Caco-2 (cell line): ENCODE measurements at regions not wholly inside any gene's neighbourhood (a gene's known extent, or its start where the extent isn't known, plus 50 kb on each side); places are given as distances from the start of the nearest gene placed in this dataset.
"Not testable (repeated sequence)": the region's sequence is repeated elsewhere in the genome, so short reads cannot be mapped to it uniquely, and the experiment has no call there.

Source experiments
- BruUV-seq: library from RNA; stranded (reverse); fragments of 400-500 nt; replicated peaks from 2 replicates; lab custom pipeline; 2021; lab: Mats Ljungman, UMichigan
- CTCF ChIA-PET: fragments of 300-600 bp; sonication (Branson Sonifier 250); formaldehyde crosslinking; loops from one replicate; lab custom pipeline; 2022; ENCODE audit warnings: antibody characterized with exemption; lab: Charles Lee
- POLR2A ChIA-PET: fragments of 300-600 bp; sonication (Branson Sonifier 250); formaldehyde crosslinking; loops from one replicate; lab custom pipeline; 2022; ENCODE audit warnings: antibody characterized with exemption; lab: Charles Lee
- DNase-seq, 2 experiments: peaks; one replicate each; pipeline versions ENCODE4 v3.0.0 to v3.0.0-alpha.2; 2020 to 2022
- H3K27me3 ChIP-seq: replicated peaks from 2 replicates; pipeline ENCODE4 v1.6.0; 2011; ENCODE audit warnings: low read length; ENCODE audit not compliant: control insufficient read depth, insufficient read depth
- H3K36me3 ChIP-seq: 2 replicates; pipeline ENCODE4 v1.5.1; 2011; ENCODE audit warnings: low read length; ENCODE audit not compliant: control insufficient read depth, insufficient read depth
- H3K4me1 ChIP-seq: fragments of 250-450 bp; sonication (Bioruptor Pico); 2 replicates; pipeline ENCODE4 v1.5.1; 2020; ENCODE audit warnings: mild to moderate bottlenecking
- H3K4me3 ChIP-seq: 2 replicates; pipeline ENCODE4 v1.5.1; 2011; ENCODE audit warnings: low read depth, mild to moderate bottlenecking, control low read depth, low read length
- H3K9me3 ChIP-seq: fragments of 250-450 bp; sonication (Bioruptor Pico); 2 replicates; pipeline ENCODE4 v1.5.1; 2020; ENCODE audit warnings: mild to moderate bottlenecking, moderate library complexity
- H3K27ac Mint-ChIP-seq: one replicate; pipeline ENCODE4 v1.8.0; 2022; ENCODE audit warnings: mixed read lengths; ENCODE audit not compliant: unreplicated experiment
- H3K27me3 Mint-ChIP-seq: one replicate; pipeline ENCODE4 v1.8.0; 2022; ENCODE audit warnings: mixed read lengths; ENCODE audit not compliant: insufficient read depth, unreplicated experiment
- H3K36me3 Mint-ChIP-seq: one replicate; pipeline ENCODE4 v1.8.0; 2022; ENCODE audit warnings: mild to moderate bottlenecking, mixed read lengths; ENCODE audit not compliant: insufficient read depth, unreplicated experiment
- H3K4me1 Mint-ChIP-seq: one replicate; pipeline ENCODE4 v1.8.0; 2022; ENCODE audit warnings: low read depth, mixed read lengths; ENCODE audit not compliant: unreplicated experiment
- H3K4me3 Mint-ChIP-seq: one replicate; pipeline ENCODE4 v1.8.0; 2022; ENCODE audit warnings: mild to moderate bottlenecking, moderate library complexity, mixed read lengths; ENCODE audit not compliant: unreplicated experiment
- H3K9me3 Mint-ChIP-seq: one replicate; pipeline ENCODE4 v1.8.0; 2022; ENCODE audit warnings: mixed read lengths; ENCODE audit not compliant: unreplicated experiment
- CTCF ChIP-seq, 2 experiments: fragments of 200-600 bp in 1 of 2; IDR thresholded peaks; 1 replicate in 1 of 2; 2 replicates in 1 of 2; pipeline versions ENCODE4 v1.5.1 to v1.8.0; 2011 to 2022; ENCODE audit warnings: antibody characterized with exemption in 1 of 2, control low read depth in 1 of 2, inconsistent platforms in 1 of 2, low read depth in 1 of 2, low read length in 1 of 2, mild to moderate bottlenecking in 1 of 2, moderate library complexity in 1 of 2; ENCODE audit not compliant: insufficient read depth in 1 of 2, severe bottlenecking in 1 of 2, unreplicated experiment in 1 of 2
- intact Hi-C: fragments of 100-400 bp; cut with micrococcal nuclease; formaldehyde crosslinking; loops from one replicate; pipeline ENCODE4 v1.10.0; 2022; ENCODE audit not compliant: unreplicated experiment

DNA sequence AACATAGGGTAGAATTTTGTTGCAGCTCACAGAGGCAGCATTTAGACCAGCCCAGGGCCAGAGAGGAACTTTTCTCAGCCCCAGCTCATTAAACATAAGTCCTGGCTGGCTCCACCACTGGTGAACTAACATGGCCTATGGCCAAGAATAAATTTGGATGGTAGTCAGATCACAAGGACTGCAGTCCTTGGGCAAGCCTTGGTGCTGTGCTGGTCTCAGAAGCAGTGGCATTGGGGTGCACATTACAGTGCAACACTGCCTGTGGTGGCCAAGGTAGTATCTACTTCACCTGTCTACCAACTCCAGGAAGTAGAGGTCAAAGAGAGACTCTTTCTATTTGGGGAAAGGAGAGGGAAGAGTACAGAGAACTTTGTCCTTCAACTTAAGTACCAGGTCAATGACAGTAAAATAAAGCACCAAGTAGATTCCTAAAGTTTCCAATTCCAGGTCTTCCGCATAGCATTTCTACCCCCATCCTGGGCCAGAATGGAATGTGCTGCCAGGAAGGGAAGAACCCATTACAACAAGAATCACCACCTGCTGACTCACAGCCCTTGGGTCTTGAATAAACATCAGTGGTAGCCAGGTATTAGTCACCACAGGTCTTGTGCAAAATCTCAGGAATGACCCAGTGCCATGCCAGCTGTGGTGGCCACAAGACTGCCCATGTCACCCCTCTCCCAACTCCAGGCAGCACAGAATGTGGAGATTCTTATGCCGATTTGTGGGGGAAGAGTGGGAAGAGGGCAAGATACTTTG lies 155.4 kb upstream of the FSIP2 start:
- ChIA-PET CTCF (no interaction called here), POLR2A (no interaction called here)
- Histone ChIP-seq H3K36me3 (no peaks in the 10 kb centered on the region), H3K4me1 (no peaks in the 10 kb centered on the region), H3K9me3 (peaks cover 5% of the 10 kb centered on the region; the same call in 1 of the 2 replicates), H3K4me3 (no peak overlapping the region), H3K27me3 (no peaks in the 10 kb centered on the region)
- no peaks in the 10 kb centered on the region for H3K4me1 Mint-ChIP-seq
- peaks cover 14% of the 10 kb centered on the region for H3K9me3 Mint-ChIP-seq
- no peak for DNase-seq
- no TSS peak for BruUV-seq
- no peaks in the 10 kb centered on the region for H3K27me3 Mint-ChIP-seq
- no peak overlapping the region for H3K27ac Mint-ChIP-seq
- intact Hi-C loops, result no loop called here
- TF ChIP-seq CTCF (IDR thresholded peaks at IDR 0.05; ENCODE audit: insufficient read depth in 1 of 2, low read depth in 1 of 2, low read length in 1 of 2, severe bottlenecking in 1 of 2, unreplicated experiment in 1 of 2), result no peak
- H3K36me3 Mint-ChIP-seq, result no peaks in the 10 kb centered on the region
- no peak overlapping the region for H3K4me3 Mint-ChIP-seq

DNA sequence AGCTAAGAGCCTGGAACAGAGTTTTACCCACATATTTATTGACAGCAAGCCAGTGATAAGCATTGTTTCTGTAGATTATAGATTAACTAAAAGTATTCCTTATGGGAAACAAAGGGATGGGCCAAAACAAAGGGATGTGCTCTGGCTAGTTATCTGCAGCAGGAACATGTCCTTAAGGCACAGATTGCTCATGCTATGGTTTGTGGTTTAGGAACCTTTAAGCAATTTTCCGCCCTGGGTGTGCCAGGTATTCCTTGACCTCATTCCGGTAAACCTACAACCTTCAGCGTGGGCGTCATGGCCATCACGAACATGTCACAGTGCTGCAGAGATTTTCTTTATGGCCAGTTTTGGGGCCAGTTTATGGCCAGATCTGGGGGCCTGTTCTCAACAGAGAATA lies 153.4 kb upstream of the FSIP2 start:
- H3K4me3 Mint-ChIP-seq, H3K27me3 ChIP-seq, DNase-seq, H3K9me3 ChIP-seq, H3K27ac Mint-ChIP-seq, intact Hi-C loops, BruUV-seq, CTCF ChIA-PET, POLR2A ChIA-PET, H3K4me3 ChIP-seq, H3K4me1 Mint-ChIP-seq, H3K4me1 ChIP-seq, H3K36me3 ChIP-seq, H3K36me3 Mint-ChIP-seq, H3K27me3 Mint-ChIP-seq: not testable (repeated sequence)
- peaks cover 24% of the 10 kb centered on the region for H3K9me3 Mint-ChIP-seq

- H3K4me3 Mint-ChIP-seq, H3K27me3 Mint-ChIP-seq, intact Hi-C loops, H3K36me3 Mint-ChIP-seq, BruUV-seq, H3K9me3 ChIP-seq, H3K27me3 ChIP-seq, CTCF ChIA-PET, DNase-seq, POLR2A ChIA-PET, H3K36me3 ChIP-seq, H3K9me3 Mint-ChIP-seq, H3K4me1 ChIP-seq, H3K4me3 ChIP-seq, H3K4me1 Mint-ChIP-seq, H3K27ac Mint-ChIP-seq: not testable (repeated sequence)
Observed at GRCh38 chr2:185591276-185591675, 147.3 kb upstream of the FSIP2 start.

DNA sequence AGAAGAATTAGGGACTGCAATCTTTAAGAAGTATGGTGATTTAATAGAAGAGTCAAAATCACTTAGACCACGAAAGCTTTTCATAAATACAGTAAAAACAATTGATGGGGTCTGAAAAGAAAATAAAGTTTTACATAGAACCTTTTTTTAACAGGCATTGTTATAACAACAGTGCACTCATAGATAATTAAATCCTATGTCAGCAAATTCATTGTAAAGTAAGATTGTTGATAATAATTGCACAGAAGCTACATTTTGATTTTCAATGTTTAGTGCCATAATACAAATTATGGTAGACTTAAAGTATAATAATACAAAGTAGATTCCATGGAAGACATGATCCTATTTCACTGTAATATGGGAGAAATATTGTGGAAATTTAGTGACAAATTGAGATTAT lies 130.7 kb upstream of the FSIP2 start:
- Mint-ChIP-seq H3K27me3 (no peaks in the 10 kb centered on the region), H3K4me1 (no peaks in the 10 kb centered on the region), H3K4me3 (no peak overlapping the region), H3K36me3 (no peaks in the 10 kb centered on the region), H3K27ac (no peak overlapping the region), H3K9me3 (no peaks in the 10 kb centered on the region)
- no peaks in the 10 kb centered on the region for H3K4me1 ChIP-seq
- no TSS peak for BruUV-seq
- intact Hi-C loops, result loop anchor here (2.0 kb wide), 1 partner anchor 649 kb away; no protein-coding TSS in a partner anchor
- H3K27me3 ChIP-seq, result no peaks in the 10 kb centered on the region
- ChIA-PET POLR2A (no interaction called here), CTCF (no interaction called here)
- no peaks in the 10 kb centered on the region for H3K36me3 ChIP-seq
- H3K9me3 ChIP-seq, result no peaks in the 10 kb centered on the region
- no peak for DNase-seq
- no peak for TF ChIP-seq CTCF (IDR thresholded peaks at IDR 0.05; ENCODE audit: insufficient read depth in 1 of 2, low read depth in 1 of 2, low read length in 1 of 2, severe bottlenecking in 1 of 2, unreplicated experiment in 1 of 2)
- no peak overlapping the region for H3K4me3 ChIP-seq
